ENCODE measurements at regions not wholly inside any gene's neighbourhood (a gene's known extent, or its start where the extent isn't known, plus 50 kb on each side); places are given as distances from the start of the nearest gene placed in this dataset.

DNA sequence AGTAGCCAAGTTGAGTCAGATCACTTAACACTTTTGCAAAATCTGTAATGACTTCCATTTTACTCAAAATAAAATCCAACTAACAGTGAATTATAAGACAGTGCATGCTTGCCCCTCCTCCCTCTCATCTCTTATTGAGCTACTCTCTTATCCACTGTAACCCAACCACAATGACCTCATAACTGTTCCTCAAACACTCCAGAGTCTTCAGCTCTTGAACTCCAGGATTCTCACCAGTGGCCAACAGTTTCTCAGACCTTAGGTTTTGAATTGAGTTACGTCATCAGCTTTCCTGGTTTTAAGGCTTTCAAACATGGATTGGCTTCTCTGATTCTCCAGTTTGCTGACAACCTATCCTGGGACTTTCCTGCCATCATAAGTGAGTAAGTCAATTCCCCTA lies 938.3 kb downstream of the RAB28 start:
- Histone ChIP-seq H3K27me3 (replicated peaks; ENCODE audit: control insufficient read depth, insufficient read depth, low read length) (no peaks in the 10 kb centered on the region), H3K36me3 (ENCODE audit: control insufficient read depth, insufficient read depth, low read length) (no peaks in the 10 kb centered on the region), H3K4me1 (no peaks in the 10 kb centered on the region), H3K9me3 (no peaks in the 10 kb centered on the region), H3K4me3 (ENCODE audit: low read depth, low read length) (no peak overlapping the region)
- intact Hi-C loops (cut with micrococcal nuclease; ENCODE audit: unreplicated experiment), result no loop called here
- TF ChIP-seq, protein P1, sequence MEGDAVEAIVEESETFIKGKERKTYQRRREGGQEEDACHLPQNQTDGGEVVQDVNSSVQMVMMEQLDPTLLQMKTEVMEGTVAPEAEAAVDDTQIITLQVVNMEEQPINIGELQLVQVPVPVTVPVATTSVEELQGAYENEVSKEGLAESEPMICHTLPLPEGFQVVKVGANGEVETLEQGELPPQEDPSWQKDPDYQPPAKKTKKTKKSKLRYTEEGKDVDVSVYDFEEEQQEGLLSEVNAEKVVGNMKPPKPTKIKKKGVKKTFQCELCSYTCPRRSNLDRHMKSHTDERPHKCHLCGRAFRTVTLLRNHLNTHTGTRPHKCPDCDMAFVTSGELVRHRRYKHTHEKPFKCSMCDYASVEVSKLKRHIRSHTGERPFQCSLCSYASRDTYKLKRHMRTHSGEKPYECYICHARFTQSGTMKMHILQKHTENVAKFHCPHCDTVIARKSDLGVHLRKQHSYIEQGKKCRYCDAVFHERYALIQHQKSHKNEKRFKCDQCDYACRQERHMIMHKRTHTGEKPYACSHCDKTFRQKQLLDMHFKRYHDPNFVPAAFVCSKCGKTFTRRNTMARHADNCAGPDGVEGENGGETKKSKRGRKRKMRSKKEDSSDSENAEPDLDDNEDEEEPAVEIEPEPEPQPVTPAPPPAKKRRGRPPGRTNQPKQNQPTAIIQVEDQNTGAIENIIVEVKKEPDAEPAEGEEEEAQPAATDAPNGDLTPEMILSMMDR (IDR thresholded peaks at IDR 0.05; ENCODE audit: insufficient read depth in 1 of 2, low read depth in 1 of 2, low read length in 1 of 2, severe bottlenecking in 1 of 2, unreplicated experiment in 1 of 2), result no peak
- POLR2A ChIA-PET, result no interaction called here
- Mint-ChIP-seq H3K27ac (ENCODE audit: unreplicated experiment) (no peak overlapping the region), H3K4me3 (ENCODE audit: unreplicated experiment) (no peak overlapping the region), H3K9me3 (ENCODE audit: unreplicated experiment) (no peaks in the 10 kb centered on the region), H3K27me3 (ENCODE audit: insufficient read depth, unreplicated experiment) (no peaks in the 10 kb centered on the region), H3K36me3 (ENCODE audit: insufficient read depth, unreplicated experiment) (no peaks in the 10 kb centered on the region), H3K4me1 (ENCODE audit: low read depth, unreplicated experiment) (no peaks in the 10 kb centered on the region)
- DNase-seq, result no peak
- no TSS peak for BruUV-seq (replicated peaks)
- CTCF ChIA-PET, result no interaction called here

DNA sequence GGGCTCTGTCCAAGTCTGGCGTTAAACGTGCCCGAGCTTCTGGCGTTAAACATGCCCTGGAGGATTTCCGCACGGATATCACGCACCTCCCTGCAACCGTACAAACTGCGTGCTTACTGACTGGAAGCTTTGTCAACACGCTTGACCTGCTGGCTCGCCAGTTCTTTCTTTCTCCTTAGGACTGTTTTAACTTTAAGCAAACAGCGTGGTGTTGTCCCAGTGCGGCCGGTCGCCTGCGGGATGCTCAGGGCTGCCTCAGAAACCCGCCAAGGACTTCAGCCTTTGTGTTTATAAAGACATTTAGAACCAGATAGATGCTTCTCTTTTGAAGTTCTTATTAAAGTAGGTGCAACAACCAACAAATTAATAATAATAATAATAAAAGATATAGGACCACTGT lies 946.0 kb downstream of the RAB28 start:
- Histone ChIP-seq H3K36me3 (ENCODE audit: control insufficient read depth, insufficient read depth, low read length) (no peaks in the 10 kb centered on the region), H3K9me3 (no peaks in the 10 kb centered on the region; the same call in 1 of the 2 replicates), H3K4me1 (no peaks in the 10 kb centered on the region), H3K4me3 (ENCODE audit: low read depth, low read length) (no peak overlapping the region), H3K27me3 (replicated peaks; ENCODE audit: control insufficient read depth, insufficient read depth, low read length) (no peaks in the 10 kb centered on the region)
- H3K4me1 Mint-ChIP-seq (ENCODE audit: low read depth, unreplicated experiment), result no peaks in the 10 kb centered on the region
- no TSS peak for BruUV-seq (replicated peaks)
- no peak overlapping the region for H3K27ac Mint-ChIP-seq (ENCODE audit: unreplicated experiment)
- POLR2A ChIA-PET, result no interaction called here
- H3K9me3 Mint-ChIP-seq (ENCODE audit: unreplicated experiment), result no peaks in the 10 kb centered on the region
- H3K4me3 Mint-ChIP-seq (ENCODE audit: unreplicated experiment), result no peak overlapping the region
- no peaks in the 10 kb centered on the region for H3K36me3 Mint-ChIP-seq (ENCODE audit: insufficient read depth, unreplicated experiment)
- TF ChIP-seq, protein P1 (IDR thresholded peaks at IDR 0.05; ENCODE audit: insufficient read depth in 1 of 2, low read depth in 1 of 2, low read length in 1 of 2, severe bottlenecking in 1 of 2, unreplicated experiment in 1 of 2), result no peak
- DNase-seq, result no peak
- intact Hi-C loops (cut with micrococcal nuclease; ENCODE audit: unreplicated experiment), result no loop called here
- CTCF ChIA-PET, result no interaction called here
- peaks cover 4% of the 10 kb centered on the region for H3K27me3 Mint-ChIP-seq (ENCODE audit: insufficient read depth, unreplicated experiment)

DNA sequence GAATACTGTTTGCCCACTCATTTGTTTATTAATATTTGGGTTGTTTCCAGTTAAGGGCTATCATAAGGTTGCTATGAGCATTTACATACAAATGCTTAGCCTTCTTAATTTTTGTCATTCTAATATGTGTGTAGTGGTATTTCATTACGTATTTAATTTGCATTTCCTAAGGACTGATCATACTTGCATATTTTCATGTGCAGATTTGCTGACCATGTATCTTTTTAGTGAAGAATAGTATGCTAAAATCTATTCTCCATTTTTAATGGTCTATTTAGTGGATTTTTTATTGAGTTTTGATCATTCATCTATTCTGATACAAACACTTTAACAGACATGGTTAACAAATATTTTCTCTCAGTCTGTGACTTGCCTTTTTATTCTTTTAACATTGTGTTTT lies 949.5 kb downstream of the RAB28 start:
- no TSS peak for BruUV-seq (replicated peaks)
- Mint-ChIP-seq H3K27ac (ENCODE audit: unreplicated experiment) (no peak overlapping the region), H3K36me3 (ENCODE audit: insufficient read depth, unreplicated experiment) (no peaks in the 10 kb centered on the region), H3K4me3 (ENCODE audit: unreplicated experiment) (no peak overlapping the region), H3K9me3 (ENCODE audit: unreplicated experiment) (no peaks in the 10 kb centered on the region), H3K27me3 (ENCODE audit: insufficient read depth, unreplicated experiment) (peaks cover 3% of the 10 kb centered on the region), H3K4me1 (ENCODE audit: low read depth, unreplicated experiment) (no peaks in the 10 kb centered on the region)
- no peaks in the 10 kb centered on the region for H3K36me3 ChIP-seq (ENCODE audit: control insufficient read depth, insufficient read depth, low read length)
- no peaks in the 10 kb centered on the region for H3K27me3 ChIP-seq (replicated peaks; ENCODE audit: control insufficient read depth, insufficient read depth, low read length)
- H3K4me1 ChIP-seq, result no peaks in the 10 kb centered on the region
- ChIA-PET CTCF (no interaction called here), POLR2A (no interaction called here)
- no peak overlapping the region for H3K4me3 ChIP-seq (ENCODE audit: low read depth, low read length)
- no peaks in the 10 kb centered on the region; the same call in 1 of the 2 replicates for H3K9me3 ChIP-seq
- no peak for DNase-seq
- TF ChIP-seq, protein P1 (IDR thresholded peaks at IDR 0.05; ENCODE audit: insufficient read depth in 1 of 2, low read depth in 1 of 2, low read length in 1 of 2, severe bottlenecking in 1 of 2, unreplicated experiment in 1 of 2), result no peak
- intact Hi-C loops (cut with micrococcal nuclease; ENCODE audit: unreplicated experiment), result no loop called here

All from Caco-2 (cell line).